H9 (cell line): ENCODE measurements at regions not wholly inside any gene's neighbourhood (a gene's known extent, or its start where the extent isn't known, plus 50 kb on each side); places are given as distances from the start of the nearest gene placed in this dataset.

Experiments
- DNase-seq: peaks from one replicate; pipeline ENCODE4 v3.0.0-alpha.2; 2017
- H2AFZ ChIP-seq: one replicate; pipeline ENCODE4 v1.6.1; 2013; ENCODE audit warnings: mild to moderate bottlenecking, low read length, control low read depth, moderate library complexity
- H2AK5ac ChIP-seq: 2 replicates; pipeline ENCODE4 v1.6.1; 2013; ENCODE audit warnings: low read length, control low read depth, mixed read lengths; ENCODE audit not compliant: insufficient read length
- H2BK120ac ChIP-seq: one replicate; pipeline ENCODE4 v1.6.1; 2013; ENCODE audit warnings: low read depth, mild to moderate bottlenecking, low read length, control low read depth, inconsistent platforms; ENCODE audit not compliant: poor library complexity, severe bottlenecking
- H2BK12ac ChIP-seq: 2 replicates; pipeline ENCODE4 v1.6.1; 2013; ENCODE audit warnings: low read length, control low read depth, mixed read lengths, low read depth; ENCODE audit not compliant: insufficient read length
- H2BK15ac ChIP-seq: 2 replicates; pipeline ENCODE4 v1.6.1; 2013; ENCODE audit warnings: low read depth, low read length, control low read depth
- H2BK20ac ChIP-seq: one replicate; pipeline ENCODE4 v1.6.1; 2013; ENCODE audit warnings: low read depth, mild to moderate bottlenecking, low read length, control low read depth, inconsistent platforms; ENCODE audit not compliant: poor library complexity, severe bottlenecking
- H2BK5ac ChIP-seq: 2 replicates; pipeline ENCODE4 v1.6.1; 2013; ENCODE audit warnings: low read length, control low read depth, mixed read lengths; ENCODE audit not compliant: insufficient read length
- H3K14ac ChIP-seq: 2 replicates; pipeline ENCODE4 v1.6.1; 2013; ENCODE audit warnings: low read length, control low read depth; ENCODE audit not compliant: insufficient read depth
- H3K18ac ChIP-seq: 2 replicates; pipeline ENCODE4 v1.6.1; 2013; ENCODE audit warnings: low read depth, mild to moderate bottlenecking, mixed read lengths, low read length, control low read depth; ENCODE audit not compliant: insufficient read length
- H3K23ac ChIP-seq: 2 replicates; pipeline ENCODE4 v1.6.1; 2013; ENCODE audit warnings: low read length, control low read depth, mixed read lengths, low read depth; ENCODE audit not compliant: insufficient read length
- H3K23me2 ChIP-seq: 2 replicates; pipeline ENCODE4 v1.6.1; 2013; ENCODE audit warnings: low read depth, mild to moderate bottlenecking, mixed read lengths, low read length, control low read depth; ENCODE audit not compliant: insufficient read length, poor library complexity, severe bottlenecking
- H3K27ac ChIP-seq: 2 replicates; pipeline ENCODE4 v1.5.1; 2013; ENCODE audit warnings: low read length, control low read depth, mixed read lengths, low read depth; ENCODE audit not compliant: insufficient read length
- H3K27me3 ChIP-seq: 2 replicates; pipeline ENCODE4 v1.6.1; 2013; ENCODE audit warnings: low read length, control low read depth, inconsistent platforms; ENCODE audit not compliant: insufficient read depth
- H3K4ac ChIP-seq: 2 replicates; pipeline ENCODE4 v1.6.1; 2013; ENCODE audit warnings: low read depth, mild to moderate bottlenecking, control low read depth, inconsistent platforms, low read length, moderate library complexity
- H3K4me1 ChIP-seq: 2 replicates; pipeline ENCODE4 v1.6.1; 2013; ENCODE audit warnings: low read length, control low read depth, inconsistent platforms; ENCODE audit not compliant: insufficient read depth
- H3K4me2 ChIP-seq: 2 replicates; pipeline ENCODE4 v1.6.1; 2013; ENCODE audit warnings: low read length, control low read depth, mixed read lengths; ENCODE audit not compliant: insufficient read length, insufficient read depth
- H3K56ac ChIP-seq: 2 replicates; pipeline ENCODE4 v1.6.1; 2013; ENCODE audit warnings: low read depth, mild to moderate bottlenecking, mixed read lengths, low read length, control low read depth; ENCODE audit not compliant: insufficient read length
- H3K79me1 ChIP-seq: 2 replicates; pipeline ENCODE4 v1.6.1; 2013; ENCODE audit warnings: low read depth, mild to moderate bottlenecking, moderate library complexity, low read length, control low read depth, inconsistent platforms; ENCODE audit not compliant: insufficient read depth, poor library complexity, severe bottlenecking
- H3K79me2 ChIP-seq: 2 replicates; pipeline ENCODE4 v1.6.1; 2013; ENCODE audit warnings: low read length, control low read depth, inconsistent platforms; ENCODE audit not compliant: insufficient read depth
- H3K9ac ChIP-seq: 2 replicates; pipeline ENCODE4 v1.6.1; 2013; ENCODE audit warnings: low read length, control low read depth, mixed read lengths; ENCODE audit not compliant: insufficient read length; ENCODE audit errors: extremely low read depth
- H3K9me3 ChIP-seq: one replicate; pipeline ENCODE4 v1.6.1; 2013; ENCODE audit warnings: low read depth, low read length, inconsistent platforms; ENCODE audit not compliant: control insufficient read depth
- H3T11ph ChIP-seq: one replicate; pipeline ENCODE4 v1.6.1; 2013; ENCODE audit warnings: mild to moderate bottlenecking, low read length, control low read depth, inconsistent platforms
- H4K20me1 ChIP-seq: one replicate; pipeline ENCODE4 v1.6.1; 2013; ENCODE audit not compliant: control insufficient read depth, insufficient read length, insufficient read depth
- H4K5ac ChIP-seq: 2 replicates; pipeline ENCODE4 v1.6.1; 2013; ENCODE audit warnings: low read depth, mild to moderate bottlenecking, mixed read lengths, low read length, control low read depth; ENCODE audit not compliant: insufficient read length
- H4K8ac ChIP-seq: replicated peaks from 2 replicates; pipeline ENCODE4 v1.6.1; 2013; ENCODE audit warnings: low read length, control low read depth, mixed read lengths, low read depth; ENCODE audit not compliant: insufficient read length
- H4K91ac ChIP-seq: 2 replicates; pipeline ENCODE4 v1.6.1; 2013; ENCODE audit warnings: low read depth, mild to moderate bottlenecking, moderate library complexity, mixed read lengths, low read length, control low read depth; ENCODE audit not compliant: insufficient read length
- H3K27ac Mint-ChIP-seq, 3 experiments: 2 replicates in 2 of 3; 3 replicates in 1 of 3; pipeline ENCODE4 v1.8.0; 2020 to 2021; ENCODE audit warnings: mixed read lengths in 3 of 3, mild to moderate bottlenecking in 1 of 3, moderate library complexity in 1 of 3
- H3K27me3 Mint-ChIP-seq: 2 replicates; pipeline ENCODE4 v1.8.0; 2021; ENCODE audit warnings: low read depth, mild to moderate bottlenecking, moderate library complexity, mixed read lengths
- H3K36me3 Mint-ChIP-seq, 3 experiments: 2 replicates in 2 of 3; 3 replicates in 1 of 3; pipeline ENCODE4 v1.8.0; 2020 to 2021; ENCODE audit warnings: low read depth in 3 of 3, mixed read lengths in 3 of 3; ENCODE audit not compliant: insufficient read depth in 1 of 3
- H3K4me1 Mint-ChIP-seq, 2 experiments: 2 replicates each; pipeline ENCODE4 v1.8.0; 2020; ENCODE audit warnings: mixed read lengths in 2 of 2
- H3K4me3 Mint-ChIP-seq, 2 experiments: 2 replicates in 1 of 2; 3 replicates in 1 of 2; pipeline ENCODE4 v1.8.0; 2020 to 2021; ENCODE audit warnings: mild to moderate bottlenecking in 2 of 2, mixed read lengths in 2 of 2, moderate library complexity in 1 of 2
- H3K9me3 Mint-ChIP-seq, 2 experiments: 2 replicates in 1 of 2; 3 replicates in 1 of 2; pipeline ENCODE4 v1.8.0; 2020; ENCODE audit warnings: mild to moderate bottlenecking in 2 of 2, mixed read lengths in 2 of 2, moderate library complexity in 1 of 2
- WGBS: extraction: QIAGEN DNeasy Blood & Tissue Kit; methylation state at CpG from one replicate; pipeline ENCODE4 v1.1.7; 2013; ENCODE audit warnings: missing lambda C conversion rate, low lambda C conversion rate, mixed read lengths; ENCODE audit not compliant: insufficient read length; ENCODE audit errors: extremely low coverage; 5-methylcytosine and 5-hydroxymethylcytosine counted together
- TF ChIP-seq, protein P1 (sequence below): fragments of 200-600 bp; sonication (generic); conservative IDR thresholded peaks from 3 replicates; pipeline ENCODE4 v1.8.0; 2021; ENCODE audit warnings: antibody characterized with exemption, mild to moderate bottlenecking

GRCh38 chr3:34856081-34856947 is 783.0 kb upstream of the ARPP21 start:
- H4K5ac ChIP-seq = no peak overlapping the region
- H2BK5ac ChIP-seq = no peak overlapping the region
- no peaks in the 10 kb centered on the region for H4K20me1 ChIP-seq
- H3K9me3 ChIP-seq = no peaks in the 10 kb centered on the region
- H3K18ac ChIP-seq = no peak overlapping the region
- H3T11ph ChIP-seq = no peak overlapping the region
- H3K56ac ChIP-seq = no peak overlapping the region
- WGBS = no CpG with 5 or more reads among the region's 7 CpGs
- no peak overlapping the region for H2BK12ac ChIP-seq
- H3K23ac ChIP-seq = no peak overlapping the region
- H3K27me3 Mint-ChIP-seq = no peaks in the 10 kb centered on the region
- no peaks in the 10 kb centered on the region for H3K27me3 ChIP-seq
- TF ChIP-seq, protein P1, sequence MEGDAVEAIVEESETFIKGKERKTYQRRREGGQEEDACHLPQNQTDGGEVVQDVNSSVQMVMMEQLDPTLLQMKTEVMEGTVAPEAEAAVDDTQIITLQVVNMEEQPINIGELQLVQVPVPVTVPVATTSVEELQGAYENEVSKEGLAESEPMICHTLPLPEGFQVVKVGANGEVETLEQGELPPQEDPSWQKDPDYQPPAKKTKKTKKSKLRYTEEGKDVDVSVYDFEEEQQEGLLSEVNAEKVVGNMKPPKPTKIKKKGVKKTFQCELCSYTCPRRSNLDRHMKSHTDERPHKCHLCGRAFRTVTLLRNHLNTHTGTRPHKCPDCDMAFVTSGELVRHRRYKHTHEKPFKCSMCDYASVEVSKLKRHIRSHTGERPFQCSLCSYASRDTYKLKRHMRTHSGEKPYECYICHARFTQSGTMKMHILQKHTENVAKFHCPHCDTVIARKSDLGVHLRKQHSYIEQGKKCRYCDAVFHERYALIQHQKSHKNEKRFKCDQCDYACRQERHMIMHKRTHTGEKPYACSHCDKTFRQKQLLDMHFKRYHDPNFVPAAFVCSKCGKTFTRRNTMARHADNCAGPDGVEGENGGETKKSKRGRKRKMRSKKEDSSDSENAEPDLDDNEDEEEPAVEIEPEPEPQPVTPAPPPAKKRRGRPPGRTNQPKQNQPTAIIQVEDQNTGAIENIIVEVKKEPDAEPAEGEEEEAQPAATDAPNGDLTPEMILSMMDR = no peak
- no peak overlapping the region for H3K9ac ChIP-seq
- no peaks in the 10 kb centered on the region for H3K79me1 ChIP-seq
- no peaks in the 10 kb centered on the region for H3K23me2 ChIP-seq
- H3K4me1 Mint-ChIP-seq = peaks cover 10 to 11% of the 10 kb centered on the region in 2 experiments
- peak overlapping the region in 1 of 3 experiments; percentile 40; a peak in 1 of 7 replicates for H3K27ac Mint-ChIP-seq
- H3K4me2 ChIP-seq = no peak overlapping the region
- no peak overlapping the region for H2AFZ ChIP-seq
- H3K27ac ChIP-seq = no peak overlapping the region
- H2BK20ac ChIP-seq = no peak overlapping the region
- no peak overlapping the region for H2BK15ac ChIP-seq
- no peaks in the 10 kb centered on the region for H3K9me3 Mint-ChIP-seq
- no peak overlapping the region for H3K14ac ChIP-seq
- H3K79me2 ChIP-seq = no peaks in the 10 kb centered on the region
- no peak overlapping the region for H3K4ac ChIP-seq
- peaks cover 3% of the 10 kb centered on the region; the same call in 1 of the 2 replicates for H3K4me1 ChIP-seq
- DNase-seq = no peak
- no peak overlapping the region for H2BK120ac ChIP-seq
- H3K4me3 Mint-ChIP-seq = no peak overlapping the region
- H4K8ac ChIP-seq = no peak overlapping the region
- no peak overlapping the region for H2AK5ac ChIP-seq
- H3K36me3 Mint-ChIP-seq = no peaks in the 10 kb centered on the region
- H4K91ac ChIP-seq = no peak overlapping the region
